H1 (cell line): ENCODE measurements at regions not wholly inside any gene's neighbourhood (a gene's known extent, or its start where the extent isn't known, plus 50 kb on each side); places are given as distances from the start of the nearest gene placed in this dataset.

Experiments
- CTCF ChIA-PET: fragments of 300-600 bp; sonication (Branson Sonifier 250); formaldehyde crosslinking; loops from one replicate; lab custom pipeline; 2021; ENCODE audit not compliant: partially characterized antibody; lab: Charles Lee
- POLR2A ChIA-PET: fragments of 300-600 bp; sonication (Branson Sonifier 250); formaldehyde crosslinking; loops from one replicate; lab custom pipeline; 2021; ENCODE audit warnings: inconsistent platforms; ENCODE audit not compliant: partially characterized antibody; lab: Charles Lee
- DNase-seq, 2 experiments: peaks; one replicate each; pipeline versions ENCODE4 v3.0.0 to v3.0.0-alpha.2; 2010 to 2022; ENCODE audit warnings: low spot score in 2 of 2, low read depth in 1 of 2, mixed read lengths in 1 of 2
- FAIRE-seq: peaks from 2 replicates; lab custom pipeline; 2011; peaks lifted over from hg19 to GRCh38; lab: Jason Lieb, UNC
- H2AFZ ChIP-seq: 2 replicates; pipeline ENCODE4 v1.8.1; 2012; ENCODE audit warnings: low read length, inconsistent platforms
- H2AK5ac ChIP-seq: 2 replicates; pipeline ENCODE4 v1.6.1; 2013; ENCODE audit warnings: low read depth, low read length
- H2BK120ac ChIP-seq: replicated peaks from 2 replicates; pipeline ENCODE3; 2013; ENCODE audit warnings: low read depth, low read length, inconsistent platforms
- H2BK12ac ChIP-seq: 2 replicates; pipeline ENCODE4 v1.6.1; 2013; ENCODE audit warnings: low read depth, low read length
- H2BK15ac ChIP-seq: 2 replicates; pipeline ENCODE4 v1.6.1; 2013; ENCODE audit warnings: low read length
- H2BK20ac ChIP-seq: 2 replicates; pipeline ENCODE4 v1.6.1; 2013; ENCODE audit warnings: low read length
- H2BK5ac ChIP-seq: 2 replicates; pipeline ENCODE4 v1.6.1; 2013; ENCODE audit warnings: low read depth, low read length
- H3K14ac ChIP-seq: 2 replicates; pipeline ENCODE4 v1.6.1; 2013; ENCODE audit warnings: inconsistent platforms; ENCODE audit not compliant: insufficient read length
- H3K18ac ChIP-seq: 2 replicates; pipeline ENCODE4 v1.6.1; 2013; ENCODE audit warnings: low read length; ENCODE audit errors: extremely low read depth
- H3K23ac ChIP-seq: 2 replicates; pipeline ENCODE4 v1.6.1; 2013; ENCODE audit warnings: inconsistent platforms; ENCODE audit not compliant: insufficient read length
- H3K23me2 ChIP-seq: 2 replicates; pipeline ENCODE4 v1.6.1; 2013; ENCODE audit warnings: low read depth, low read length
- H3K27ac ChIP-seq: 2 replicates; pipeline ENCODE4 v1.6.1; 2011; ENCODE audit warnings: low read depth, low read length, inconsistent platforms
- H3K27me3 ChIP-seq, 4 experiments: replicated peaks in 1 of 4; 1 replicate in 1 of 4; 2 replicates in 3 of 4; pipeline versions ENCODE4 v1.6.1 to v1.8.1; 2011 to 2013; ENCODE audit warnings: low read length in 3 of 4, mild to moderate bottlenecking in 3 of 4, inconsistent platforms in 2 of 4, mixed read lengths in 2 of 4, moderate library complexity in 1 of 4; ENCODE audit not compliant: control insufficient read depth in 3 of 4, insufficient read depth in 3 of 4; ENCODE audit errors: extremely low read depth in 1 of 4
- H3K36me3 ChIP-seq, 4 experiments: 2 replicates each; pipeline versions ENCODE4 v1.6.1 to v1.8.1; 2011 to 2013; ENCODE audit warnings: mild to moderate bottlenecking in 4 of 4, low read length in 3 of 4, moderate library complexity in 2 of 4, control low read depth in 1 of 4, inconsistent platforms in 1 of 4; ENCODE audit not compliant: insufficient read depth in 4 of 4, control insufficient read depth in 2 of 4
- H3K4ac ChIP-seq: replicated peaks from 2 replicates; pipeline ENCODE3; 2013; ENCODE audit warnings: low read length, low read depth, mixed read lengths, inconsistent platforms; ENCODE audit not compliant: insufficient read length
- H3K4me1 ChIP-seq, 4 experiments: replicated peaks in 1 of 4; 1 replicate in 1 of 4; 2 replicates in 3 of 4; pipeline versions ENCODE4 v1.6.1 to v1.8.1; 2011 to 2013; ENCODE audit warnings: low read length in 3 of 4, inconsistent platforms in 2 of 4, mixed read lengths in 1 of 4; ENCODE audit not compliant: insufficient read depth in 4 of 4, control insufficient read depth in 3 of 4
- H3K4me2 ChIP-seq, 2 experiments: 2 replicates each; pipeline versions ENCODE4 v1.6.1 to v1.8.1; 2011 to 2013; ENCODE audit warnings: low read depth in 2 of 2, low read length in 2 of 2, control low read depth in 1 of 2, inconsistent platforms in 1 of 2, mild to moderate bottlenecking in 1 of 2; ENCODE audit not compliant: insufficient read depth in 1 of 2
- H3K4me3 ChIP-seq, 4 experiments: fragments of 200-600, 300-600 bp in 1 of 4; sonication (generic), shearing (Covaris generic), sonication (Bioruptor Twin) in 1 of 4; 2 replicates each; pipeline versions ENCODE4 v1.5.1 to v1.8.1; 2011 to 2016; ENCODE audit warnings: low read length in 4 of 4, low read depth in 3 of 4, control low read depth in 2 of 4, inconsistent platforms in 2 of 4, mild to moderate bottlenecking in 2 of 4, mixed read lengths in 1 of 4, moderate library complexity in 1 of 4; ENCODE audit not compliant: insufficient read depth in 2 of 4; ENCODE audit errors: extremely low read depth in 1 of 4
- H3K56ac ChIP-seq: replicated peaks from 2 replicates; pipeline ENCODE3; 2013; ENCODE audit warnings: low read depth, mild to moderate bottlenecking, mixed read lengths, low read length, inconsistent platforms; ENCODE audit not compliant: insufficient read length
- H3K79me1 ChIP-seq: 2 replicates; pipeline ENCODE4 v1.6.1; 2013; ENCODE audit warnings: low read depth, low read length, control low read depth
- H3K79me2 ChIP-seq, 2 experiments: 2 replicates each; pipeline versions ENCODE4 v1.6.1 to v1.8.1; 2012 to 2013; ENCODE audit warnings: low read length in 2 of 2, mild to moderate bottlenecking in 2 of 2, inconsistent platforms in 1 of 2; ENCODE audit not compliant: insufficient read depth in 2 of 2, control insufficient read depth in 1 of 2
- H3K9ac ChIP-seq, 4 experiments: replicated peaks in 1 of 4; 1 replicate in 1 of 4; 2 replicates in 3 of 4; pipeline versions ENCODE4 v1.6.1 to v1.8.1; 2011 to 2013; ENCODE audit warnings: low read depth in 3 of 4, low read length in 3 of 4, control low read depth in 2 of 4, mild to moderate bottlenecking in 2 of 4, moderate library complexity in 2 of 4, inconsistent platforms in 1 of 4; ENCODE audit errors: extremely low read depth in 1 of 4
- H3K9me3 ChIP-seq, 2 experiments: 2 replicates each; pipeline versions ENCODE4 v1.6.1 to v1.8.1; 2012 to 2013; ENCODE audit warnings: mild to moderate bottlenecking in 2 of 2, moderate library complexity in 2 of 2, control low read depth in 1 of 2, inconsistent platforms in 1 of 2, low read depth in 1 of 2, low read length in 1 of 2, mixed read lengths in 1 of 2; ENCODE audit not compliant: insufficient read depth in 2 of 2
- H4K20me1 ChIP-seq, 2 experiments: replicated peaks in 1 of 2; 2 replicates each; pipeline versions ENCODE3 to v1.8.1; 2011 to 2013; ENCODE audit warnings: inconsistent platforms in 2 of 2, low read length in 2 of 2, mild to moderate bottlenecking in 1 of 2; ENCODE audit not compliant: insufficient read depth in 2 of 2, control insufficient read depth in 1 of 2
- H4K5ac ChIP-seq: 2 replicates; pipeline ENCODE4 v1.6.1; 2013; ENCODE audit warnings: low read length, low read depth, mixed read lengths, inconsistent platforms; ENCODE audit not compliant: insufficient read length
- H4K8ac ChIP-seq: 2 replicates; pipeline ENCODE4 v1.8.0; 2013; ENCODE audit warnings: mild to moderate bottlenecking, moderate library complexity, low read length, inconsistent platforms; ENCODE audit not compliant: insufficient read depth; ENCODE audit errors: extremely low read depth
- H4K91ac ChIP-seq: replicated peaks from 2 replicates; pipeline ENCODE3; 2013; ENCODE audit warnings: low read length, mixed read lengths, inconsistent platforms; ENCODE audit not compliant: insufficient read length
- HDAC6 ChIP-seq: IDR thresholded peaks from one replicate; pipeline ENCODE4 v1.7.1; 2012; ENCODE audit warnings: low read depth, mild to moderate bottlenecking, inconsistent platforms, low read length, moderate library complexity
- RFX5 ChIP-seq: IDR thresholded peaks from 2 replicates; pipeline ENCODE4 v1.6.1; 2011; ENCODE audit warnings: low read depth, low read length, improper control_type of control experiment, borderline replicate concordance
- SIRT6 ChIP-seq: IDR thresholded peaks from one replicate; pipeline ENCODE4 v1.7.1; 2012; ENCODE audit warnings: low read length, inconsistent platforms
- TAF1 ChIP-seq: IDR thresholded peaks from 2 replicates; pipeline ENCODE4 v1.6.1; 2011; ENCODE audit warnings: mild to moderate bottlenecking, low read depth, low read length
- WGBS, 2 experiments: shearing (Covaris generic) in 1 of 2; methylation state at CpG; one replicate each; pipeline versions ENCODE4 v1.1.6 to v1.1.7; 2013 to 2015; ENCODE audit warnings: low lambda C conversion rate in 2 of 2, mixed read lengths in 2 of 2, inconsistent platforms in 1 of 2, low coverage in 1 of 2, missing lambda C conversion rate in 1 of 2; ENCODE audit not compliant: insufficient replicate concordance in 2 of 2, insufficient coverage in 1 of 2, insufficient read length in 1 of 2; ENCODE audit errors: extremely low coverage in 1 of 2, missing lambda C conversion rate in 1 of 2; 5-methylcytosine and 5-hydroxymethylcytosine counted together
- TF ChIP-seq, protein P1 (sequence below), 3 experiments: IDR thresholded peaks; 1 replicate in 2 of 3; 2 replicates in 1 of 3; pipeline versions ENCODE4 v1.5.1 to v1.6.1; 2011; ENCODE audit warnings: low read length in 3 of 3, mild to moderate bottlenecking in 3 of 3, inconsistent platforms in 2 of 3, low read depth in 1 of 3, moderate library complexity in 1 of 3; ENCODE audit not compliant: insufficient read depth in 1 of 3; ENCODE audit errors: control extremely low read depth in 1 of 3

DNA sequence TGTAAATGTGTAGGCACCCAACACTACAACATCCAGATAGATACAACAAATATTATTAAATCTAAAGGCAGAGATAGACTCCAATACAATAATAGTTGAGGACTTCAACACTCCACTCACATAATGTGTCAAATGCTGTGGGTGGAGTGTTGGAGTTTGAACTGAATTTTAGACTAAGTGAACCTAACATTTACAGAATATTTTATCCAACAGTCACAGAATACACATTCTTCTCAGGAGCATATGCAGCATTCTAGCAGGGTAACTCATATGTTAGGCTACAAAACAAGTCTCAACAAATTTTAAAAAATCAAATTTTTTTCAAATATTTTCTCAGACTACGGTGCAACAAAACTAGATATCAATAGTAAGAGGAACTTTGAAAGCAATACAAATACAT is 648.7 kb upstream of the CDH18 start:
- CTCF ChIA-PET = no interaction called here
- POLR2A ChIA-PET = no interaction called here
- no peak for FAIRE-seq
- TF ChIP-seq RFX5 = no peak
- TF ChIP-seq, protein P1, sequence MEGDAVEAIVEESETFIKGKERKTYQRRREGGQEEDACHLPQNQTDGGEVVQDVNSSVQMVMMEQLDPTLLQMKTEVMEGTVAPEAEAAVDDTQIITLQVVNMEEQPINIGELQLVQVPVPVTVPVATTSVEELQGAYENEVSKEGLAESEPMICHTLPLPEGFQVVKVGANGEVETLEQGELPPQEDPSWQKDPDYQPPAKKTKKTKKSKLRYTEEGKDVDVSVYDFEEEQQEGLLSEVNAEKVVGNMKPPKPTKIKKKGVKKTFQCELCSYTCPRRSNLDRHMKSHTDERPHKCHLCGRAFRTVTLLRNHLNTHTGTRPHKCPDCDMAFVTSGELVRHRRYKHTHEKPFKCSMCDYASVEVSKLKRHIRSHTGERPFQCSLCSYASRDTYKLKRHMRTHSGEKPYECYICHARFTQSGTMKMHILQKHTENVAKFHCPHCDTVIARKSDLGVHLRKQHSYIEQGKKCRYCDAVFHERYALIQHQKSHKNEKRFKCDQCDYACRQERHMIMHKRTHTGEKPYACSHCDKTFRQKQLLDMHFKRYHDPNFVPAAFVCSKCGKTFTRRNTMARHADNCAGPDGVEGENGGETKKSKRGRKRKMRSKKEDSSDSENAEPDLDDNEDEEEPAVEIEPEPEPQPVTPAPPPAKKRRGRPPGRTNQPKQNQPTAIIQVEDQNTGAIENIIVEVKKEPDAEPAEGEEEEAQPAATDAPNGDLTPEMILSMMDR (IDR thresholded peaks at IDR 0.05; ENCODE audit: control extremely low read depth in 1 of 3, insufficient read depth in 1 of 3, low read depth in 1 of 3, low read length in 3 of 3) = no peak
- no peak for TF ChIP-seq SIRT6
- no peak for TF ChIP-seq HDAC6
- TF ChIP-seq TAF1 = no peak

More for the DNA sequence above, 648.7 kb upstream of the CDH18 start:
- Histone ChIP-seq H3K79me2 (no peaks in the 10 kb centered on the region), H2BK20ac (no peak overlapping the region), H3K36me3 (no peaks in the 10 kb centered on the region), H3K4me3 (no peak overlapping the region), H2AK5ac (no peak overlapping the region), H2BK15ac (no peak overlapping the region), H2BK5ac (no peak overlapping the region), H3K23ac (no peak overlapping the region), H2AFZ (no peak overlapping the region), H3K79me1 (no peaks in the 10 kb centered on the region), H3K4me1 (no peaks in the 10 kb centered on the region), H2BK120ac (no peak overlapping the region), H3K27ac (no peak overlapping the region), H4K5ac (no peak overlapping the region), H4K20me1 (no peaks in the 10 kb centered on the region), H3K27me3 (no peaks in the 10 kb centered on the region), H3K9ac (no peak overlapping the region), H3K14ac (no peak overlapping the region), H3K4ac (no peak overlapping the region), H3K23me2 (no peaks in the 10 kb centered on the region), H3K18ac (no peak overlapping the region), H2BK12ac (no peak overlapping the region), H4K91ac (no peak overlapping the region), H4K8ac (no peak overlapping the region), H3K4me2 (no peak overlapping the region), H3K9me3 (no peaks in the 10 kb centered on the region), H3K56ac (no peak overlapping the region)
- 4% methylated on average over 1 of the region's 1 CpG; no CpG with 5 or more reads in 1 of the 2 experiments for WGBS, 2 experiments
- no peak for DNase-seq
